DND-41 (cell line): ENCODE measurements at regions not wholly inside any gene's neighbourhood (a gene's known extent, or its start where the extent isn't known, plus 50 kb on each side); places are given as distances from the start of the nearest gene placed in this dataset.
"Not testable (repeated sequence)": the region's sequence is repeated elsewhere in the genome, so short reads cannot be mapped to it uniquely, and the experiment has no call there.

Source experiments
- ATAC-seq: fragments of 200-7000 bp; cut with Tn5 transposase; 3 replicates; pipeline ENCODE4 v1.9.1; 2021; ENCODE audit warnings: low read depth; ENCODE audit not compliant: insufficient read depth
- DNase-seq: peaks from one replicate; pipeline ENCODE4 v3.0.0-alpha.2; 2020
- H2AFZ ChIP-seq: 2 replicates; pipeline ENCODE4 v1.6.0; 2012; ENCODE audit warnings: low read depth, low read length
- H3K27ac ChIP-seq: 2 replicates; pipeline ENCODE4 v1.5.1; 2012; ENCODE audit warnings: low read length, inconsistent platforms
- H3K27me3 ChIP-seq: fragments of 200-600 bp; sonication (generic); 2 replicates; pipeline ENCODE4 v1.6.0; 2012; ENCODE audit warnings: low read length, mild to moderate bottlenecking, inconsistent platforms; ENCODE audit not compliant: insufficient read depth, poor library complexity
- H3K36me3 ChIP-seq: 2 replicates; pipeline ENCODE4 v1.5.1; 2012; ENCODE audit warnings: low read length, inconsistent platforms; ENCODE audit not compliant: insufficient read depth
- H3K4me1 ChIP-seq: 2 replicates; pipeline ENCODE4 v1.5.1; 2012; ENCODE audit warnings: mild to moderate bottlenecking, low read length; ENCODE audit not compliant: insufficient read depth
- H3K4me2 ChIP-seq: 2 replicates; pipeline ENCODE4 v1.6.0; 2012; ENCODE audit warnings: mild to moderate bottlenecking, moderate library complexity, low read length, inconsistent platforms; ENCODE audit not compliant: insufficient read depth
- H3K4me3 ChIP-seq, 2 experiments: fragments of 200-600 bp in 1 of 2; shearing (Covaris generic) in 1 of 2; 2 replicates each; pipeline ENCODE4 v1.5.1; 2012 to 2016; ENCODE audit warnings: inconsistent platforms in 2 of 2, low read length in 2 of 2, mild to moderate bottlenecking in 2 of 2, low read depth in 1 of 2, moderate library complexity in 1 of 2
- H3K79me2 ChIP-seq: 2 replicates; pipeline ENCODE4 v1.6.0; 2012; ENCODE audit warnings: low read length, inconsistent platforms; ENCODE audit not compliant: insufficient read depth
- H3K9ac ChIP-seq: 2 replicates; pipeline ENCODE4 v1.6.0; 2012; ENCODE audit warnings: low read depth, mild to moderate bottlenecking, inconsistent platforms, low read length, moderate library complexity
- H3K9me3 ChIP-seq: 2 replicates; pipeline ENCODE4 v1.5.1; 2012; ENCODE audit warnings: low read length, moderate library complexity, mild to moderate bottlenecking, inconsistent platforms; ENCODE audit not compliant: insufficient read depth, severe bottlenecking
- H4K20me1 ChIP-seq: 2 replicates; pipeline ENCODE4 v1.6.0; 2012; ENCODE audit warnings: low read length; ENCODE audit not compliant: insufficient read depth

GRCh38 chr7:32759859-32760258, 131.7 kb downstream of the KBTBD2 start:
- not testable (repeated sequence) for ATAC-seq, H3K9ac ChIP-seq, H3K27me3 ChIP-seq, H2AFZ ChIP-seq, H4K20me1 ChIP-seq, H3K79me2 ChIP-seq, H3K36me3 ChIP-seq, H3K9me3 ChIP-seq, H3K27ac ChIP-seq, H3K4me2 ChIP-seq, H3K4me3 ChIP-seq, DNase-seq, H3K4me1 ChIP-seq

DNA sequence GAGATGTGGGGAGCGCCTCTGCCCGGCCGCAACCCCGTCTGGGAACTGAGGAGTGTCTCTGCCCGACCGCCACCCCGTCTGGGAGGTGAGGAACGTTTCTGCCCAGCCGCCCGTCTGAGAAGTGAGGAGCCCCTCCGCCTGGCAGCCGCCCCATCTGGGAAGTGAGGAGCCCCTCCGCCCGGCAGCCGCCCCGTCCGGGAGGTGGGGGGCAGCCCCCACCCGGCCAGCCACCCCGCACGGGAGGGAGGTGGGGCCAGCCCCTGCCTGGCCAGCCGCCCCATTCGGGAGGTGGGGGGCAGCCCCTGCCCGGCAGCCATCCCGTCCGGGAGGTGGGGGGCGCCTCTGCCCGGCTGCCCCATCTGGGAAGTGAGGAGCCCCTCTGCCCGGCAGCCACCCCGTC, 137.7 kb downstream of the KBTBD2 start:
- not testable (repeated sequence) for DNase-seq, H3K4me2 ChIP-seq, H3K27me3 ChIP-seq, H2AFZ ChIP-seq, H3K9ac ChIP-seq, H3K9me3 ChIP-seq, H4K20me1 ChIP-seq, H3K79me2 ChIP-seq, H3K4me3 ChIP-seq, H3K4me1 ChIP-seq, H3K27ac ChIP-seq, H3K36me3 ChIP-seq, ATAC-seq

- H3K36me3 ChIP-seq, H3K4me2 ChIP-seq, H3K9me3 ChIP-seq, H4K20me1 ChIP-seq, ATAC-seq, H3K9ac ChIP-seq, H3K27me3 ChIP-seq, H2AFZ ChIP-seq, H3K79me2 ChIP-seq, H3K4me3 ChIP-seq, H3K4me1 ChIP-seq, H3K27ac ChIP-seq, DNase-seq: not testable (repeated sequence)
Observed at GRCh38 chr7:32748337-32748736, 143.2 kb downstream of the KBTBD2 start.

- H3K9me3 ChIP-seq, H2AFZ ChIP-seq, ATAC-seq, H3K79me2 ChIP-seq, H3K36me3 ChIP-seq, H3K4me2 ChIP-seq, DNase-seq, H3K27me3 ChIP-seq, H3K27ac ChIP-seq, H3K4me3 ChIP-seq, H3K4me1 ChIP-seq, H3K9ac ChIP-seq, H4K20me1 ChIP-seq: not testable (repeated sequence)
Observed at GRCh38 chr7:32747443-32748148, 144.0 kb downstream of the KBTBD2 start.

DNA sequence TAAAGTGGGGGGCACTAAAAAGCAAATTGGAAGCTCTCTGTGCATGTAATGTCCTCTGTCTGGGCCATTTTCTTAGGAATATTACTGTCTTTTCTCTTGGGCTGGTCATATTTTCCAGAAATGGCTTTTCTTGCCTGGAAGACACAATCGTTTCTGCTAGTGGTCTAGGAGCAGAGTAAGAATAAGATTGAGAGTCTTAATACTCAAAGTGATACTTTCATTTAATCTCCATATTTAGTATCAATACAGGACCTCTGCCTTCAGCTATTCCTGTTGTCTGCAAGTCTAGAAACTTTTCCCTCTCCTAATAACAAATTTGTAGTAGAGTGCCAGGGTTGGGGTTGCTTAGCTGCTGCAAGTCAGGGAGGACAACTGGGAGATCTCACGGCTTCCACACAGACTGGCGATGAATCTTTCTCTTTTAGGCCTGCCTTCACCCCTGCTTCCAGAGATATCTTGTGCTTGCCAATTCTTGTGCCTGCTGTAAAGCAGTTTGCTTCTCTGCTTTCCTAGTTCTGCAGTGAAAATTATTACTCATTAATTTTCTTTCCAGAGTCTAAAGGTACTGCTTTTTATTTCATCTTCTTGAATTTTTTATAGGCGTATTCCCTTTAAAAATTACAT, 149.6 kb downstream of the KBTBD2 start:
- ATAC-seq, H3K4me2 ChIP-seq, H3K27me3 ChIP-seq, H3K9ac ChIP-seq, DNase-seq, H3K4me3 ChIP-seq, H3K36me3 ChIP-seq, H3K4me1 ChIP-seq, H2AFZ ChIP-seq, H3K27ac ChIP-seq, H4K20me1 ChIP-seq, H3K79me2 ChIP-seq, H3K9me3 ChIP-seq: not testable (repeated sequence)

DNA sequence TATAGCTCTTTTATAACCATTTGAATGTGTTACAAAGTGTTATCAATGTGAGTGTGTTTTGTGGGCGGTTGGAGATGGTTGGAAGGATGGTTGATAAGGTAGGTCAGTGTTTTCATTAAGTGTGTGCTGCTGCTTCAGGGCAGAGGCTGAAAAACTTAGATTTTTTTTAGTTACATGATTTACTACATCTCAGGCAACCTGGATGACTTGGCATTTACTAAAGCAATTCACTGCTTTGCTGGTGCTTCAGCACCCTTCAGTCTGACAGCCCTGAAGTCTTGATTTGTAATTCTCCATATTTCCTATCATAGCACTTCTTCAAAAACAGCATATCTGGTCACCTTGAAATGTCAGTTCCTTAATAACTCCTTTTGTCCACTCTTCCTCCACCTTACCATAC, 151.8 kb downstream of the KBTBD2 start:
- H3K9me3 ChIP-seq, H3K27me3 ChIP-seq, H3K4me3 ChIP-seq, H2AFZ ChIP-seq, H3K79me2 ChIP-seq, H3K4me2 ChIP-seq, H3K27ac ChIP-seq, H3K9ac ChIP-seq, H3K36me3 ChIP-seq, ATAC-seq, H4K20me1 ChIP-seq, H3K4me1 ChIP-seq, DNase-seq: not testable (repeated sequence)

DNA sequence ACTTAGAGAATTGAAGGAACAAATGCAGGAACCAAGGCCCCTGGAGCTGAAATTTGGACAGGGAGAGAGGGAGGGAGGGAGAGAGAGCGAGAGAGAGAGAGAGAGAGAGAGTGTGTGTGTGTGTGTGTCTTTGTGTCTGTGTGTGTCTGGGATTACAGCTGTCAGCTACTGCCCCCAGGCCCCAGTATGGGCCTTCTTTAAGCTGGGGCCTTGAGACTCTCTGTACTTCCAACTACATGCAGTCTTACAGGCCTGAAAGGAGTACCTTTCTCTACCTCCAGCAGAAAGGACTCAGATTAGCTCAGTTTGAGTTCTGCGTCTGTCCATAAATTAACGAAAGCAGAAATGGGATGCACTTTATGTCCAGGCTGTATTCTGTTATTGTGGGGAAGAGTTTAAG, 153.2 kb downstream of the KBTBD2 start:
- not testable (repeated sequence) for H4K20me1 ChIP-seq, H2AFZ ChIP-seq, H3K4me2 ChIP-seq, H3K79me2 ChIP-seq, H3K9ac ChIP-seq, H3K27ac ChIP-seq, H3K4me1 ChIP-seq, H3K36me3 ChIP-seq, H3K4me3 ChIP-seq, H3K9me3 ChIP-seq, H3K27me3 ChIP-seq, DNase-seq
- ATAC-seq = peak; percentile 35; the same call in 1 of the 3 replicates

DNA sequence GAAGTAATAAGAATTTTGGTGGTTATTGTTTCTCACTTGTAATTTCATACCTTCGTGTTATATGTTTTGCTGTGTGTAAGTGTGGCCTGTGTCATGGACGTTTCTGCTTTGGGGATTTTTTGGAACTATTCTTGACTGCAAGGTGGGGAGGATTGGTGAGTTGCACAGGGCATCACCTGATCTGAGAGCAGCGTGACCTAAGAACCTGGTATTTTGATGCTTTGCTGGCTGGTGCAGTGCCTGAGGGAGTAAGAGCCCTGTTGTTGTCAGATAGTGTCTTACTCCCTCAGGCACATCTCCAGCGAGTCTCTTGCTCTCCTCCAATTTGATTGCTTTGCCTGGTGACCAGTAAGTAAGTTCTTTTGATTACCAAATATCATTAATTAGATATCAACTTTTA, 158.8 kb downstream of the KBTBD2 start:
- ATAC-seq, H3K9ac ChIP-seq, H3K79me2 ChIP-seq, H3K4me3 ChIP-seq, H3K4me1 ChIP-seq, H3K4me2 ChIP-seq, H2AFZ ChIP-seq, H3K27ac ChIP-seq, H3K27me3 ChIP-seq, DNase-seq, H4K20me1 ChIP-seq, H3K36me3 ChIP-seq, H3K9me3 ChIP-seq: not testable (repeated sequence)
